PFSK-1 (cell line): ENCODE measurements at regions not wholly inside any gene's neighbourhood (a gene's known extent, or its start where the extent isn't known, plus 50 kb on each side); places are given as distances from the start of the nearest gene placed in this dataset.

Experiments used
- FOXP2 ChIP-seq: optimal IDR thresholded peaks from 2 replicates; pipeline ENCODE3; 2011; ENCODE audit warnings: borderline replicate concordance, control low read depth, inconsistent platforms; ENCODE audit not compliant: insufficient read depth; ENCODE audit errors: extremely low read length, extremely low read depth
- REST ChIP-seq, 2 experiments: IDR thresholded peaks; 2 replicates each; pipeline versions ENCODE4 v1.6.1 to v1.8.0; 2011 to 2012; ENCODE audit warnings: low read depth in 2 of 2, low read length in 2 of 2, control low read depth in 1 of 2, inconsistent platforms in 1 of 2, mild to moderate bottlenecking in 1 of 2, moderate library complexity in 1 of 2; ENCODE audit not compliant: insufficient read depth in 1 of 2
- SIN3A ChIP-seq: IDR thresholded peaks from 2 replicates; pipeline ENCODE4 v1.6.1; 2012; ENCODE audit warnings: mild to moderate bottlenecking, low read length, moderate library complexity, borderline replicate concordance; ENCODE audit not compliant: insufficient read depth

DNA sequence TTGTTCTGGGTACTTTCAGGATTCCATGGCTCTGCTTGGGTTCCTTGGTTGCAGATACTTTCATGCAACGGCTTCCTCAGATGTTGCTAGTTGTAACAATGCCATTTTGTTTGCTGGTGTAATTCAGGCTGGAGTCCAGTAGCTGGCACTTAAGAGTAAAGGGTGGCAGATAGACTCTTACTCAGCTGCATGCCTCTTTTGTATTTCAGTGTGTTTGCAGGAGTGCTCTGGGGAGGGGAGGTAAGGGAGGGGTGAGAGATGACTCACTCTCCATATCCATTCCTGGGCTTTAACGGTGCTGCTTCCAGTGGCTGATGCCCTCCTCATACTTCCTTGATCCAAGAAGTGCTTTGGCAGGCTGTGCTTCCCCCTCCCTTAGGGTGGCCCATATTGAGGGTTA, 155.2 kb downstream of the ZNF330 start:
- TF ChIP-seq SIN3A (no peak), FOXP2 (no peak), REST (IDR thresholded peaks at IDR 0.05; ENCODE audit: insufficient read depth in 1 of 2, low read depth in 2 of 2, low read length in 2 of 2) (no peak)
